Right lobe of liver (tissue), 4 donors: ENCODE measurements at regions not wholly inside any gene's neighbourhood (a gene's known extent, or its start where the extent isn't known, plus 50 kb on each side); places are given as distances from the start of the nearest gene placed in this dataset.

ENCODE experiments used
- POLR2A ChIP-seq: fragments of 450-650 bp; IDR thresholded peaks from one replicate; pipeline ENCODE4 v1.6.1; 2017; ENCODE audit warnings: antibody characterized with exemption, mild to moderate bottlenecking
- TF ChIP-seq, protein P1 (sequence below), 4 donors: fragments of 200-600 bp in 3 of 4; fragments of 450-650 bp in 1 of 4; IDR thresholded peaks; one replicate each; pipeline versions ENCODE4 v1.5.1 to v1.8.0; 2016 to 2022; ENCODE audit warnings: antibody characterized with exemption in 4 of 4, mild to moderate bottlenecking in 2 of 4
- donor health status: DM: no; HTN: no; CAD: no.
- donor health status: DM: no; HTN: no; CAD: no.
- donor health status: DM: no; HTN: yes; CAD: no.

DNA sequence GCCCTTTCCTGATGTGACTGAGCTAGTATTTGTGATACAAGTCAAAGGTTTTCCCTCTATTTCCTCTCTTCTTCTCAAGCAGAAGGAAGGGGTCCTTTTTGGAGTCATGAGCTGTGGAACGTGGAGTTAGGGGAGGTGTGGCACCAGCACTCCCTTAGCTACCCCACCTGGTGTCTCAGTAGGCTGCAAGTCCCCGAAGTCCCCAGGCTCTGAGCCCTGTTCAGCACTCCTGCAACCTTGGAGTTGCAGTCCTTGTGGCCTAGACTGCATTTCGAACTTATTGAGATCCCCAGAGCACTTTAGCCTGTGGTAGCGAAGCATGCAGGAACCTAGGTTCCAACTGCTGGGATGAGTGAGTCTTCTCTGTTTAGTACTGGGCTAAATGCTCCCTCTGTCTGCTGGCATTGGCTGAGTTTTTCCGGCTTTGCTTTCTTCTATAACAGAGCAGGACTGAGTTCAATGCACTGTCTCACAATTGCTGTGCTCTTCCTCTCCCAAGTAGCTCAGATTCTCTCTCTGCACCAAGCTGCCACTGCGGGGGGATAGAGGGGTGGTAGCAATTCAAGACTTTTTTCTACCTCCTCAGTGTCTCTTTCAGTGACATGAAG lies 600.7 kb upstream of the CDH9 start:
- TF ChIP-seq, protein P1, sequence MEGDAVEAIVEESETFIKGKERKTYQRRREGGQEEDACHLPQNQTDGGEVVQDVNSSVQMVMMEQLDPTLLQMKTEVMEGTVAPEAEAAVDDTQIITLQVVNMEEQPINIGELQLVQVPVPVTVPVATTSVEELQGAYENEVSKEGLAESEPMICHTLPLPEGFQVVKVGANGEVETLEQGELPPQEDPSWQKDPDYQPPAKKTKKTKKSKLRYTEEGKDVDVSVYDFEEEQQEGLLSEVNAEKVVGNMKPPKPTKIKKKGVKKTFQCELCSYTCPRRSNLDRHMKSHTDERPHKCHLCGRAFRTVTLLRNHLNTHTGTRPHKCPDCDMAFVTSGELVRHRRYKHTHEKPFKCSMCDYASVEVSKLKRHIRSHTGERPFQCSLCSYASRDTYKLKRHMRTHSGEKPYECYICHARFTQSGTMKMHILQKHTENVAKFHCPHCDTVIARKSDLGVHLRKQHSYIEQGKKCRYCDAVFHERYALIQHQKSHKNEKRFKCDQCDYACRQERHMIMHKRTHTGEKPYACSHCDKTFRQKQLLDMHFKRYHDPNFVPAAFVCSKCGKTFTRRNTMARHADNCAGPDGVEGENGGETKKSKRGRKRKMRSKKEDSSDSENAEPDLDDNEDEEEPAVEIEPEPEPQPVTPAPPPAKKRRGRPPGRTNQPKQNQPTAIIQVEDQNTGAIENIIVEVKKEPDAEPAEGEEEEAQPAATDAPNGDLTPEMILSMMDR (IDR thresholded peaks at IDR 0.05), result no peak
- TF ChIP-seq POLR2A, result no peak
